Small intestine (tissue), 7 donors: ENCODE measurements at regions not wholly inside any gene's neighbourhood (a gene's known extent, or its start where the extent isn't known, plus 50 kb on each side); places are given as distances from the start of the nearest gene placed in this dataset.
"Not testable (repeated sequence)": the region's sequence is repeated elsewhere in the genome, so short reads cannot be mapped to it uniquely, and the experiment has no call there.

ENCODE experiments used
- DNase-seq, 2 donors: peaks; one replicate each; pipeline versions ENCODE4 v3.0.0 to v3.0.0-alpha.2; 2013
- FAIRE-seq: peaks from 2 replicates; lab custom pipeline; 2012; peaks lifted over from hg19 to GRCh38; lab: Jason Lieb, UNC
- H3K27ac ChIP-seq, 3 donors: one replicate each; pipeline ENCODE4 v1.5.1; 2013; ENCODE audit warnings: low read length in 2 of 3, mild to moderate bottlenecking in 2 of 3, control low read depth in 1 of 3, inconsistent platforms in 1 of 3, low read depth in 1 of 3, moderate library complexity in 1 of 3
- H3K27me3 ChIP-seq, 3 donors: one replicate each; pipeline ENCODE4 v1.6.1; 2013; ENCODE audit warnings: low read length in 3 of 3, inconsistent platforms in 1 of 3; ENCODE audit not compliant: control insufficient read depth in 3 of 3, insufficient read depth in 3 of 3
- H3K36me3 ChIP-seq, 3 donors: one replicate each; pipeline ENCODE4 v1.6.1; 2013; ENCODE audit warnings: low read length in 3 of 3, inconsistent platforms in 1 of 3, low read depth in 1 of 3, mild to moderate bottlenecking in 1 of 3, moderate library complexity in 1 of 3; ENCODE audit not compliant: control insufficient read depth in 3 of 3, insufficient read depth in 2 of 3
- H3K4me1 ChIP-seq, 3 donors: one replicate each; pipeline ENCODE4 v1.6.1; 2013; ENCODE audit warnings: low read length in 2 of 3, inconsistent platforms in 1 of 3, low read depth in 1 of 3, mild to moderate bottlenecking in 1 of 3, moderate library complexity in 1 of 3; ENCODE audit not compliant: control insufficient read depth in 3 of 3, insufficient read depth in 2 of 3
- H3K4me3 ChIP-seq, 3 donors: one replicate each; pipeline ENCODE4 v1.5.1; 2013; ENCODE audit warnings: low read length in 3 of 3, control low read depth in 1 of 3, inconsistent platforms in 1 of 3, low read depth in 1 of 3, mild to moderate bottlenecking in 1 of 3, moderate library complexity in 1 of 3
- H3K9me3 ChIP-seq, 2 donors: one replicate each; pipeline ENCODE4 v1.6.1; 2013; ENCODE audit warnings: low read depth in 1 of 2, low read length in 1 of 2; ENCODE audit not compliant: control insufficient read depth in 2 of 2, insufficient read depth in 1 of 2
- WGBS, 3 donors: extraction: QIAGEN DNeasy Blood & Tissue Kit; methylation state at CpG; one replicate each; pipeline ENCODE4 v1.1.7; 2013; 5-methylcytosine and 5-hydroxymethylcytosine counted together
- donor health status: healthy with polysubstance abuse.
- donor health status: control.
- donor health status: control.
- donor health status: Bipolar disorder and iron deficiency.
- donor health status: healthy.

GRCh38 chr5:104594850-104595249 lies 1032.3 kb upstream of the NUDT12 start:
- 77 to 85% (median 80%) methylated on average over 4 of the region's 4 CpGs for WGBS, 3 donors
- no peak overlapping the region for H3K27ac ChIP-seq
- peaks cover 0 to 23% of the 10 kb centered on the region in 2 donors for H3K9me3 ChIP-seq
- H3K36me3 ChIP-seq, result no peaks in the 10 kb centered on the region
- FAIRE-seq (no peak), DNase-seq (no peak)
- no peaks in the 10 kb centered on the region for H3K27me3 ChIP-seq
- H3K4me3 ChIP-seq, result no peak overlapping the region
- no peaks in the 10 kb centered on the region for H3K4me1 ChIP-seq

- H3K9me3 ChIP-seq, result no peaks in the 10 kb centered on the region
- DNase-seq (no peak), FAIRE-seq (no peak)
- H3K27ac ChIP-seq, result no peak overlapping the region
- H3K4me3 ChIP-seq, result no peak overlapping the region
- WGBS, 3 donors, result 62 to 69% (median 68%) methylated on average over 5 of the region's 5 CpGs
- H3K4me1 ChIP-seq, result no peaks in the 10 kb centered on the region
- H3K27me3 ChIP-seq, result no peaks in the 10 kb centered on the region
- no peaks in the 10 kb centered on the region for H3K36me3 ChIP-seq
Measured at GRCh38 chr5:104576677-104577076, 1014.1 kb upstream of the NUDT12 start.

- no peak overlapping the region for H3K4me3 ChIP-seq
- no peaks in the 10 kb centered on the region for H3K9me3 ChIP-seq
- H3K4me1 ChIP-seq, result no peaks in the 10 kb centered on the region
- DNase-seq (no peak), FAIRE-seq (no peak)
- no peaks in the 10 kb centered on the region for H3K36me3 ChIP-seq
- 77 to 82% (median 80%) methylated on average over 4 of the region's 4 CpGs for WGBS, 3 donors
- H3K27ac ChIP-seq, result no peak overlapping the region
- H3K27me3 ChIP-seq, result no peaks in the 10 kb centered on the region
Measured at GRCh38 chr5:104573949-104574709, 1011.5 kb upstream of the NUDT12 start.

- Histone ChIP-seq H3K36me3 (no peaks in the 10 kb centered on the region), H3K27ac (no peak overlapping the region), H3K27me3 (no peaks in the 10 kb centered on the region), H3K4me3 (no peak overlapping the region), H3K9me3 (peaks cover 0 to 2% of the 10 kb centered on the region in 2 donors), H3K4me1 (no peaks in the 10 kb centered on the region)
- WGBS, 3 donors, result 68 to 80% (median 77%) methylated on average over 1 of the region's 1 CpG
- FAIRE-seq (no peak), DNase-seq (no peak)
Measured at GRCh38 chr5:104569621-104570020, 1007.0 kb upstream of the NUDT12 start.

- no peak for FAIRE-seq
- H3K36me3 ChIP-seq, result no peaks in the 10 kb centered on the region
- 95 to 98% (median 97%) methylated on average over 4 of the region's 4 CpGs for WGBS, 3 donors
Measured at GRCh38 chr5:104564530-104564929, 1001.9 kb upstream of the NUDT12 start.

GRCh38 chr5:104556957-104557356 lies 994.4 kb upstream of the NUDT12 start:
- FAIRE-seq, result no peak
- H3K27me3 ChIP-seq, result no peaks in the 10 kb centered on the region
- DNase-seq, result no peak
- peaks cover 0 to 5% of the 10 kb centered on the region in 2 donors for H3K9me3 ChIP-seq
- 55 to 71% (median 56%) methylated on average over 3 of the region's 3 CpGs for WGBS, 3 donors
- H3K27ac ChIP-seq, result no peak overlapping the region
- no peaks in the 10 kb centered on the region for H3K36me3 ChIP-seq
- H3K4me3 ChIP-seq, result no peak overlapping the region
- H3K4me1 ChIP-seq, result no peaks in the 10 kb centered on the region

More at GRCh38 chr5:104564530-104564929, 1001.9 kb upstream of the NUDT12 start:
- no peak for DNase-seq
- Histone ChIP-seq H3K4me1 (no peaks in the 10 kb centered on the region), H3K4me3 (no peak overlapping the region), H3K9me3 (peaks cover 0 to 2% of the 10 kb centered on the region in 2 donors), H3K27ac (no peak overlapping the region), H3K27me3 (no peaks in the 10 kb centered on the region)

GRCh38 chr5:104551628-104552027 lies 989.0 kb upstream of the NUDT12 start:
- Histone ChIP-seq H3K4me1 (no peaks in the 10 kb centered on the region), H3K9me3 (peaks cover 0 to 5% of the 10 kb centered on the region in 2 donors), H3K36me3 (no peaks in the 10 kb centered on the region), H3K27me3 (no peaks in the 10 kb centered on the region), H3K4me3 (no peak overlapping the region), H3K27ac (no peak overlapping the region)
- DNase-seq, result no peak
- no peak for FAIRE-seq
- WGBS, 3 donors, result 68 to 70% (median 69%) methylated on average over 3 of the region's 3 CpGs

GRCh38 chr5:104546871-104547270 lies 984.3 kb upstream of the NUDT12 start:
- WGBS, 3 donors, result 80 to 91% (median 81%) methylated on average over 6 of the region's 6 CpGs
- not testable (repeated sequence) for H3K36me3 ChIP-seq, H3K9me3 ChIP-seq, H3K27ac ChIP-seq, H3K4me1 ChIP-seq, H3K4me3 ChIP-seq, H3K27me3 ChIP-seq, DNase-seq, FAIRE-seq
